Heart left ventricle (tissue), 16 donors: ENCODE measurements at regions not wholly inside any gene's neighbourhood (a gene's known extent, or its start where the extent isn't known, plus 50 kb on each side); places are given as distances from the start of the nearest gene placed in this dataset.

Source experiments
- ATAC-seq, 4 donors: fragments of 200-7000 bp; cut with Tn5 transposase; one replicate each; pipeline ENCODE4 v1.9.1; 2020 to 2022; ENCODE audit warnings: moderate library complexity in 4 of 4, mild to moderate bottlenecking in 3 of 4, moderate number of reproducible peaks in 1 of 4
- DNase-seq, 5 donors: peaks; one replicate each; pipeline ENCODE4 v3.0.0-alpha.2; 2020
- H3K27ac ChIP-seq, 12 donors: fragments of 200-600 bp; sonication (generic) in 4 of 12; one replicate each; pipeline versions ENCODE4 v1.5.0 to v1.8.0; 2016 to 2022; ENCODE audit warnings: mild to moderate bottlenecking in 2 of 12
- H3K27me3 ChIP-seq, 9 donors: fragments of 200-600 bp; sonication (generic) in 2 of 9; one replicate each; pipeline versions ENCODE4 v1.5.1 to v1.8.0; 2016 to 2022; ENCODE audit warnings: mild to moderate bottlenecking in 3 of 9
- H3K36me3 ChIP-seq, 9 donors: fragments of 200-600 bp; sonication (generic) in 2 of 9; one replicate each; pipeline versions ENCODE4 v1.5.0 to v1.8.0; 2018 to 2022; ENCODE audit warnings: mild to moderate bottlenecking in 2 of 9
- H3K4me1 ChIP-seq, 12 donors: fragments of 200-600 bp; sonication (generic) in 4 of 12; one replicate each; pipeline versions ENCODE4 v1.5.0 to v1.8.0; 2016 to 2022; ENCODE audit warnings: mild to moderate bottlenecking in 3 of 12
- H3K4me3 ChIP-seq, 12 donors: fragments of 200-600 bp; sonication (generic) in 4 of 12; one replicate each; pipeline versions ENCODE4 v1.5.0 to v1.8.0; 2017 to 2022; ENCODE audit warnings: mild to moderate bottlenecking in 9 of 12, moderate library complexity in 4 of 12
- H3K9me3 ChIP-seq, 12 donors: fragments of 200-600 bp; sonication (generic) in 4 of 12; one replicate each; pipeline versions ENCODE4 v1.5.0 to v1.8.0; 2016 to 2022; ENCODE audit warnings: mild to moderate bottlenecking in 1 of 12
- CTCF ChIP-seq, 12 donors: fragments of 200-600 bp; sonication (generic) in 4 of 12; IDR thresholded peaks; one replicate each; pipeline versions ENCODE4 v1.5.0 to v1.8.0; 2018 to 2022; ENCODE audit warnings: antibody characterized with exemption in 12 of 12, mild to moderate bottlenecking in 5 of 12
- POLR2A ChIP-seq, 2 donors: fragments of 450-650 bp; IDR thresholded peaks; one replicate each; pipeline ENCODE4 v1.6.1; 2017; ENCODE audit warnings: antibody characterized with exemption in 2 of 2, mild to moderate bottlenecking in 2 of 2, moderate library complexity in 2 of 2
- WGBS, 4 donors: extraction: QIAGEN DNeasy Blood & Tissue Kit in 2 of 4; methylation state at CpG; one replicate each; pipeline versions ENCODE4 v1.1.5 to v1.1.7; 2013 to 2018; 5-methylcytosine and 5-hydroxymethylcytosine counted together
- intact Hi-C, 10 donors: fragments of 100-400 bp; cut with DNase I; formaldehyde crosslinking; loops; one replicate each; pipeline versions ENCODE4 v1.11.1 to v1.14.2; 2022
- donor health status: ischemic (EF 13 %, LVEDD 7.1; RV severe dilation, severe dysfunction).
- donor health status: healthy with polysubstance abuse.
- donor health status: DM: no; HTN: yes; CAD: no.
- donor health status: DM: no; HTN: no; CAD: no.
- donor health status: ischemic (EF 25% LVEDD 6.9; RV normal size, moderate dysfunction).
- donor health status: ischemic (EF 25% LVEDD 5.7; RV mildly dilated, moderate dysfunction).
- donor health status: healthy.
- donor health status: DM: yes; HTN: yes; CAD: no.
- donor health status: ischemic (EF 35%, LVEDD 5.7; RV mildly dilated, moderate dysfunction).
- donor health status: nonischemic (EF 11% LVEDD 7.7; RV severe dilation, severe dysfunction).
- donor health status: DM: yes; HTN: yes; CAD: no.
- donor health status: PGD.
- donor health status: ischemic (EF 29% LVEDD 5.4; RV normal size, mild dysfunction).
- donor health status: nonischemic (EF 23%, LVEDD 6.1; RV moderate dilation, normal function).

- no peaks in the 10 kb centered on the region for H3K9me3 ChIP-seq
- TF ChIP-seq POLR2A (IDR thresholded peaks at IDR 0.05) (no peak), CTCF (IDR thresholded peaks at IDR 0.05) (no peak)
- no peaks in the 10 kb centered on the region for H3K36me3 ChIP-seq
- no peak overlapping the region for H3K4me3 ChIP-seq
- H3K27me3 ChIP-seq = no peaks in the 10 kb centered on the region
- H3K27ac ChIP-seq = no peak overlapping the region
- ATAC-seq (no peak), DNase-seq (no peak)
- intact Hi-C loops = no loop called here
- H3K4me1 ChIP-seq = no peaks in the 10 kb centered on the region
- 86 to 93% (median 89%) methylated on average over 2 of the region's 2 CpGs for WGBS, 4 donors
Observed at GRCh38 chr3:3448468-3448867, 269.0 kb upstream of the CRBN start.

- no peaks in the 10 kb centered on the region for H3K4me1 ChIP-seq
- no peaks in the 10 kb centered on the region for H3K36me3 ChIP-seq
- no peak for TF ChIP-seq POLR2A (IDR thresholded peaks at IDR 0.05)
- TF ChIP-seq CTCF (IDR thresholded peaks at IDR 0.05) = no peak
- no peak overlapping the region for H3K4me3 ChIP-seq
- no peak for ATAC-seq
- no peaks in the 10 kb centered on the region for H3K9me3 ChIP-seq
- H3K27me3 ChIP-seq = no peaks in the 10 kb centered on the region
- no peak overlapping the region for H3K27ac ChIP-seq
- no peak for DNase-seq
- intact Hi-C loops = no loop called here
- WGBS, 4 donors = 82 to 90% (median 87%) methylated on average over 2 of the region's 2 CpGs
Observed at GRCh38 chr3:3447641-3448040, 268.1 kb upstream of the CRBN start.

GRCh38 chr3:3446251-3446650 is 266.8 kb upstream of the CRBN start:
- no peaks in the 10 kb centered on the region for H3K9me3 ChIP-seq
- no peak overlapping the region for H3K4me3 ChIP-seq
- WGBS, 4 donors = 66 to 76% (median 74%) methylated on average over 4 of the region's 4 CpGs
- ATAC-seq (no peak), DNase-seq (no peak)
- H3K27me3 ChIP-seq = no peaks in the 10 kb centered on the region
- no peak overlapping the region for H3K27ac ChIP-seq
- TF ChIP-seq POLR2A (IDR thresholded peaks at IDR 0.05) (no peak), CTCF (IDR thresholded peaks at IDR 0.05) (no peak)
- intact Hi-C loops = no loop called here
- H3K36me3 ChIP-seq = no peaks in the 10 kb centered on the region
- H3K4me1 ChIP-seq = no peaks in the 10 kb centered on the region

- H3K27me3 ChIP-seq = no peaks in the 10 kb centered on the region
- H3K9me3 ChIP-seq = no peaks in the 10 kb centered on the region
- ATAC-seq (no peak), DNase-seq (no peak)
- no peak for TF ChIP-seq POLR2A (IDR thresholded peaks at IDR 0.05)
- no peak for TF ChIP-seq CTCF (IDR thresholded peaks at IDR 0.05)
- H3K36me3 ChIP-seq = no peaks in the 10 kb centered on the region
- no peaks in the 10 kb centered on the region for H3K4me1 ChIP-seq
- intact Hi-C loops = no loop called here
- WGBS, 4 donors = 70 to 75% (median 72%) methylated on average over 3 of the region's 3 CpGs
- H3K4me3 ChIP-seq = no peak overlapping the region
- H3K27ac ChIP-seq = no peak overlapping the region
Observed at GRCh38 chr3:3443482-3443881, 264.0 kb upstream of the CRBN start.
